GM23338 (cell line): ENCODE measurements at regions not wholly inside any gene's neighbourhood (a gene's known extent, or its start where the extent isn't known, plus 50 kb on each side); places are given as distances from the start of the nearest gene placed in this dataset.

Experiments used
- CREB1 ChIP-seq: fragments of 250-450 bp; sonication (Bioruptor Pico); IDR thresholded peaks from 2 replicates; pipeline ENCODE4 v1.5.0; 2020; ENCODE audit warnings: low read depth, mild to moderate bottlenecking, moderate library complexity
- EZH2 ChIP-seq: fragments of 200-600 bp; sonication (generic); IDR thresholded peaks from one replicate; pipeline ENCODE4 v1.8.0; 2017; ENCODE audit warnings: antibody characterized with exemption, mild to moderate bottlenecking, low read depth; ENCODE audit not compliant: unreplicated experiment
- EZH2phosphoT487 ChIP-seq: fragments of 200-600 bp; sonication (generic); IDR thresholded peaks from one replicate; pipeline ENCODE4 v1.8.1; 2018; ENCODE audit warnings: antibody characterized with exemption; ENCODE audit not compliant: unreplicated experiment
- JUNB ChIP-seq: IDR thresholded peaks from one replicate; pipeline ENCODE4 v1.6.1; 2016; ENCODE audit warnings: antibody characterized with exemption; ENCODE audit not compliant: unreplicated experiment
- NANOG ChIP-seq: IDR thresholded peaks from 2 replicates; pipeline ENCODE4 v1.6.1; 2016; ENCODE audit warnings: antibody characterized with exemption, borderline replicate concordance
- POLR2AphosphoS5 ChIP-seq: IDR thresholded peaks from 2 replicates; pipeline ENCODE4 v1.6.1; 2016; ENCODE audit warnings: antibody characterized with exemption, low read depth
- ZNF114 ChIP-seq: fragments of 250-450 bp; sonication (Bioruptor Pico); IDR thresholded peaks from 2 replicates; pipeline ENCODE4 v1.5.0; 2020; ENCODE audit warnings: mild to moderate bottlenecking, moderate library complexity
- TF ChIP-seq, protein P1 (sequence below), 2 experiments: fragments of 200-600 bp in 1 of 2; sonication (generic) in 1 of 2; conservative IDR thresholded peaks; 2 replicates each; pipeline versions ENCODE4 v1.5.1 to v1.6.1; 2016 to 2017; ENCODE audit warnings: antibody characterized with exemption in 2 of 2, low read depth in 2 of 2, mild to moderate bottlenecking in 2 of 2, moderate library complexity in 1 of 2
- TF ChIP-seq, protein P2 (sequence below): fragments of 250-450 bp; sonication (Bioruptor Pico); IDR thresholded peaks from 2 replicates; pipeline ENCODE4 v1.5.0; 2020; ENCODE audit warnings: mild to moderate bottlenecking, moderate library complexity
- TF ChIP-seq, protein P3 (sequence below): IDR thresholded peaks from one replicate; pipeline ENCODE4 v1.6.1; 2018; ENCODE audit warnings: antibody characterized with exemption; ENCODE audit not compliant: unreplicated experiment

DNA sequence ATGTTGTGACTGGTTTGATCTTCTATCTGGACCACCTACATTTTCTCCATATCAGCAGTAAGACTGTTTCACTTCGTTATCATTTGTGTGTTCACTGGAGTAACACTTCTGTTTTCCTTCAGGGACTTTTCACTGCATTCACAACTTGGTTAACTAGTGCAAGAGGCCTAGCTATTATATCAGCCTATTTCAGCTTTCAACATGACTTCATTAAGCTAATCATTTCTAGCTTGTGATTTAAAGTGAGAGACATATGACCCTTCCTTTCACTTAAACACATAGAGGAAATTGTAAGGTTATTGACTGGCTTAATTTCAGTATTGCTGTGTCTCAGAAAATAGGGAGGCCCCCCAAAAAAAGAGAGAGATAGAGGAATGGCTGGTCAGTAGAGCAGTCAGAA lies 622.8 kb upstream of the NRSN1 start:
- TF ChIP-seq, protein P1, sequence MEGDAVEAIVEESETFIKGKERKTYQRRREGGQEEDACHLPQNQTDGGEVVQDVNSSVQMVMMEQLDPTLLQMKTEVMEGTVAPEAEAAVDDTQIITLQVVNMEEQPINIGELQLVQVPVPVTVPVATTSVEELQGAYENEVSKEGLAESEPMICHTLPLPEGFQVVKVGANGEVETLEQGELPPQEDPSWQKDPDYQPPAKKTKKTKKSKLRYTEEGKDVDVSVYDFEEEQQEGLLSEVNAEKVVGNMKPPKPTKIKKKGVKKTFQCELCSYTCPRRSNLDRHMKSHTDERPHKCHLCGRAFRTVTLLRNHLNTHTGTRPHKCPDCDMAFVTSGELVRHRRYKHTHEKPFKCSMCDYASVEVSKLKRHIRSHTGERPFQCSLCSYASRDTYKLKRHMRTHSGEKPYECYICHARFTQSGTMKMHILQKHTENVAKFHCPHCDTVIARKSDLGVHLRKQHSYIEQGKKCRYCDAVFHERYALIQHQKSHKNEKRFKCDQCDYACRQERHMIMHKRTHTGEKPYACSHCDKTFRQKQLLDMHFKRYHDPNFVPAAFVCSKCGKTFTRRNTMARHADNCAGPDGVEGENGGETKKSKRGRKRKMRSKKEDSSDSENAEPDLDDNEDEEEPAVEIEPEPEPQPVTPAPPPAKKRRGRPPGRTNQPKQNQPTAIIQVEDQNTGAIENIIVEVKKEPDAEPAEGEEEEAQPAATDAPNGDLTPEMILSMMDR (conservative IDR thresholded peaks at IDR 0.05; ENCODE audit: low read depth in 2 of 2): no peak
- TF ChIP-seq POLR2AphosphoS5 (no peak), EZH2 (no peak), JUNB (no peak), NANOG (no peak), EZH2phosphoT487 (no peak), CREB1 (CRISPR knock-in tag) (no peak), ZNF114 (no peak)
- TF ChIP-seq, protein P2, sequence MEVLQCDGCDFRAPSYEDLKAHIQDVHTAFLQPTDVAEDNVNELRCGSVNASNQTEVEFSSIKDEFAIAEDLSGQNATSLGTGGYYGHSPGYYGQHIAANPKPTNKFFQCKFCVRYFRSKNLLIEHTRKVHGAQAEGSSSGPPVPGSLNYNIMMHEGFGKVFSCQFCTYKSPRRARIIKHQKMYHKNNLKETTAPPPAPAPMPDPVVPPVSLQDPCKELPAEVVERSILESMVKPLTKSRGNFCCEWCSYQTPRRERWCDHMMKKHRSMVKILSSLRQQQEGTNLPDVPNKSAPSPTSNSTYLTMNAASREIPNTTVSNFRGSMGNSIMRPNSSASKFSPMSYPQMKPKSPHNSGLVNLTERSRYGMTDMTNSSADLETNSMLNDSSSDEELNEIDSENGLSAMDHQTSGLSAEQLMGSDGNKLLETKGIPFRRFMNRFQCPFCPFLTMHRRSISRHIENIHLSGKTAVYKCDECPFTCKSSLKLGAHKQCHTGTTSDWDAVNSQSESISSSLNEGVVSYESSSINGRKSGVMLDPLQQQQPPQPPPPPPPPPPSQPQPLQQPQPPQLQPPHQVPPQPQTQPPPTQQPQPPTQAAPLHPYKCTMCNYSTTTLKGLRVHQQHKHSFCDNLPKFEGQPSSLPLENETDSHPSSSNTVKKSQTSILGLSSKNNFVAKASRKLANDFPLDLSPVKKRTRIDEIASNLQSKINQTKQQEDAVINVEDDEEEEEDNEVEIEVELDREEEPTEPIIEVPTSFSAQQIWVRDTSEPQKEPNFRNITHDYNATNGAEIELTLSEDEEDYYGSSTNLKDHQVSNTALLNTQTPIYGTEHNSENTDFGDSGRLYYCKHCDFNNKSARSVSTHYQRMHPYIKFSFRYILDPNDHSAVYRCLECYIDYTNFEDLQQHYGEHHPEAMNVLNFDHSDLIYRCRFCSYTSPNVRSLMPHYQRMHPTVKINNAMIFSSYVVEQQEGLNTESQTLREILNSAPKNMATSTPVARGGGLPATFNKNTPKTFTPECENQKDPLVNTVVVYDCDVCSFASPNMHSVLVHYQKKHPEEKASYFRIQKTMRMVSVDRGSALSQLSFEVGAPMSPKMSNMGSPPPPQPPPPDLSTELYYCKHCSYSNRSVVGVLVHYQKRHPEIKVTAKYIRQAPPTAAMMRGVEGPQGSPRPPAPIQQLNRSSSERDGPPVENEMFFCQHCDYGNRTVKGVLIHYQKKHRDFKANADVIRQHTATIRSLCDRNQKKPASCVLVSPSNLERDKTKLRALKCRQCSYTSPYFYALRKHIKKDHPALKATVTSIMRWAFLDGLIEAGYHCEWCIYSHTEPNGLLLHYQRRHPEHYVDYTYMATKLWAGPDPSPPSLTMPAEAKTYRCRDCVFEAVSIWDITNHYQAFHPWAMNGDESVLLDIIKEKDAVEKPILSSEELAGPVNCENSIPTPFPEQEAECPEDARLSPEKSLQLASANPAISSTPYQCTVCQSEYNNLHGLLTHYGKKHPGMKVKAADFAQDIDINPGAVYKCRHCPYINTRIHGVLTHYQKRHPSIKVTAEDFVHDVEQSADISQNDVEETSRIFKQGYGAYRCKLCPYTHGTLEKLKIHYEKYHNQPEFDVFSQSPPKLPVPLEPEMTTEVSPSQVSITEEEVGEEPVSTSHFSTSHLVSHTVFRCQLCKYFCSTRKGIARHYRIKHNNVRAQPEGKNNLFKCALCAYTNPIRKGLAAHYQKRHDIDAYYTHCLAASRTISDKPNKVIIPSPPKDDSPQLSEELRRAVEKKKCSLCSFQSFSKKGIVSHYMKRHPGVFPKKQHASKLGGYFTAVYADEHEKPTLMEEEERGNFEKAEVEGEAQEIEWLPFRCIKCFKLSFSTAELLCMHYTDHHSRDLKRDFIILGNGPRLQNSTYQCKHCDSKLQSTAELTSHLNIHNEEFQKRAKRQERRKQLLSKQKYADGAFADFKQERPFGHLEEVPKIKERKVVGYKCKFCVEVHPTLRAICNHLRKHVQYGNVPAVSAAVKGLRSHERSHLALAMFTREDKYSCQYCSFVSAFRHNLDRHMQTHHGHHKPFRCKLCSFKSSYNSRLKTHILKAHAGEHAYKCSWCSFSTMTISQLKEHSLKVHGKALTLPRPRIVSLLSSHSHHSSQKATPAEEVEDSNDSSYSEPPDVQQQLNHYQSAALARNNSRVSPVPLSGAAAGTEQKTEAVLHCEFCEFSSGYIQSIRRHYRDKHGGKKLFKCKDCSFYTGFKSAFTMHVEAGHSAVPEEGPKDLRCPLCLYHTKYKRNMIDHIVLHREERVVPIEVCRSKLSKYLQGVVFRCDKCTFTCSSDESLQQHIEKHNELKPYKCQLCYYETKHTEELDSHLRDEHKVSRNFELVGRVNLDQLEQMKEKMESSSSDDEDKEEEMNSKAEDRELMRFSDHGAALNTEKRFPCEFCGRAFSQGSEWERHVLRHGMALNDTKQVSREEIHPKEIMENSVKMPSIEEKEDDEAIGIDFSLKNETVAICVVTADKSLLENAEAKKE (CRISPR knock-in tag): no peak
- TF ChIP-seq, protein P3, sequence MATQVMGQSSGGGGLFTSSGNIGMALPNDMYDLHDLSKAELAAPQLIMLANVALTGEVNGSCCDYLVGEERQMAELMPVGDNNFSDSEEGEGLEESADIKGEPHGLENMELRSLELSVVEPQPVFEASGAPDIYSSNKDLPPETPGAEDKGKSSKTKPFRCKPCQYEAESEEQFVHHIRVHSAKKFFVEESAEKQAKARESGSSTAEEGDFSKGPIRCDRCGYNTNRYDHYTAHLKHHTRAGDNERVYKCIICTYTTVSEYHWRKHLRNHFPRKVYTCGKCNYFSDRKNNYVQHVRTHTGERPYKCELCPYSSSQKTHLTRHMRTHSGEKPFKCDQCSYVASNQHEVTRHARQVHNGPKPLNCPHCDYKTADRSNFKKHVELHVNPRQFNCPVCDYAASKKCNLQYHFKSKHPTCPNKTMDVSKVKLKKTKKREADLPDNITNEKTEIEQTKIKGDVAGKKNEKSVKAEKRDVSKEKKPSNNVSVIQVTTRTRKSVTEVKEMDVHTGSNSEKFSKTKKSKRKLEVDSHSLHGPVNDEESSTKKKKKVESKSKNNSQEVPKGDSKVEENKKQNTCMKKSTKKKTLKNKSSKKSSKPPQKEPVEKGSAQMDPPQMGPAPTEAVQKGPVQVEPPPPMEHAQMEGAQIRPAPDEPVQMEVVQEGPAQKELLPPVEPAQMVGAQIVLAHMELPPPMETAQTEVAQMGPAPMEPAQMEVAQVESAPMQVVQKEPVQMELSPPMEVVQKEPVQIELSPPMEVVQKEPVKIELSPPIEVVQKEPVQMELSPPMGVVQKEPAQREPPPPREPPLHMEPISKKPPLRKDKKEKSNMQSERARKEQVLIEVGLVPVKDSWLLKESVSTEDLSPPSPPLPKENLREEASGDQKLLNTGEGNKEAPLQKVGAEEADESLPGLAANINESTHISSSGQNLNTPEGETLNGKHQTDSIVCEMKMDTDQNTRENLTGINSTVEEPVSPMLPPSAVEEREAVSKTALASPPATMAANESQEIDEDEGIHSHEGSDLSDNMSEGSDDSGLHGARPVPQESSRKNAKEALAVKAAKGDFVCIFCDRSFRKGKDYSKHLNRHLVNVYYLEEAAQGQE: no peak
